Tibial artery (tissue), 4 donors: ENCODE measurements at regions not wholly inside any gene's neighbourhood (a gene's known extent, or its start where the extent isn't known, plus 50 kb on each side); places are given as distances from the start of the nearest gene placed in this dataset.
"Not testable (repeated sequence)": the region's sequence is repeated elsewhere in the genome, so short reads cannot be mapped to it uniquely, and the experiment has no call there.

Experiments used
- DNase-seq, 2 donors: peaks; one replicate each; pipeline ENCODE4 v3.0.0-alpha.2; 2019
- H3K27ac ChIP-seq, 2 donors: fragments of 200-600 bp; sonication (generic) in 1 of 2; 1 replicate in 1 of 2; 2 replicates in 1 of 2; pipeline ENCODE4 v1.5.1; 2018 to 2019; ENCODE audit warnings: mild to moderate bottlenecking in 1 of 2
- H3K27me3 ChIP-seq, 2 donors: fragments of 200-600 bp; sonication (generic) in 1 of 2; one replicate each; pipeline versions ENCODE4 v1.5.1 to v1.6.0; 2016 to 2019
- H3K36me3 ChIP-seq, 3 donors: fragments of 200-600 bp; sonication (generic) in 2 of 3; one replicate each; pipeline ENCODE4 v1.5.1; 2016 to 2019; ENCODE audit warnings: mild to moderate bottlenecking in 2 of 3
- H3K4me1 ChIP-seq, 4 donors: fragments of 200-600 bp; sonication (generic) in 2 of 4; 1 replicate in 3 of 4; 2 replicates in 1 of 4; pipeline ENCODE4 v1.5.1; 2016 to 2019
- H3K4me3 ChIP-seq, 2 donors: fragments of 200-600 bp; sonication (generic) in 1 of 2; 1 replicate in 1 of 2; 2 replicates in 1 of 2; pipeline ENCODE4 v1.5.1; 2018 to 2019; ENCODE audit warnings: mild to moderate bottlenecking in 2 of 2
- H3K9me3 ChIP-seq, 3 donors: fragments of 200-600 bp; sonication (generic) in 1 of 3; one replicate each; pipeline ENCODE4 v1.5.1; 2016 to 2019
- CTCF ChIP-seq, 2 experiments: fragments of 200-600 bp in 1 of 2; fragments of 450-650 bp in 1 of 2; IDR thresholded peaks; one replicate each; pipeline ENCODE4 v1.5.1; 2017 to 2019; ENCODE audit warnings: antibody characterized with exemption in 2 of 2, mild to moderate bottlenecking in 1 of 2, moderate library complexity in 1 of 2
- intact Hi-C: fragments of 100-400 bp; cut with DNase I; formaldehyde crosslinking; loops from one replicate; pipeline ENCODE4 v1.15.0; 2023; ENCODE audit warnings: low total_unique reads

DNA sequence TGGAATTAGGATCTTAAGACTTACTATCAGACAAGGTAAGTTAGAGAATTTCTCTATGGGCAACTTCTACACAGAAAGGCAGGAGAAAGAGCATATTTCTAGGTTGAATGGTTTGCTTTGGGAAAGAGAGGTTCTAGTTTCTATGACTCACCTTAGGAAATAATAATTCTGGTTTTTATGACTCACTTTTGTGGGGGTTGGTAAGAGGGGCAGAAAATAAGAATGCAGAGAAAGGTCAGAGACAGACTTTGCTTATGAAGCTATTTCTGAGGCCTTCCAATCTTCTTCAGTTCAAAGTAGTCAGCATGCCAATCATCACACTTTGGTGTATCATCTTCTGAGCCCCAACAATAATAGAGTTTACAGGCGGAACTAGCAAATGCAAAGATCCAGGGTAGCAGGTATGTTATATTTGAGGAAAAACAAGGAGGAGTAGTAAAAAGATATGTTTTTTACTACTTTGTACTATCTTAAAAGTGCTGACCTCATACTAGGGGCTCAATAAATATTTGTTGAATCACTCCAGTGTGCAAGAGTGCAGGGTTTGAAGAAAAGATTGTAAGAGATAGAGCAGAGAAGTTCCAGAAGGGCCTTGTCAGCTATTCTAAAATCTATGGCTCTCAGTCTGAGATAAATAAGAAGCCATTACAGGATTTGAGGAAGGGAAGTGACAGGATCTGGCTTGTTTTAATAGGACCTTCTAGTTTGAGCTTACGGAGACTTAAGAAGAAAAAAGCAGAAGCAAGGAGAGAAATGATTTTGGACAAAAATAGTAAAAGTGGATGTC, 56.7 kb upstream of the LRFN5 start:
- no peaks in the 10 kb centered on the region for H3K4me1 ChIP-seq
- H3K27ac ChIP-seq = no peak overlapping the region
- H3K9me3 ChIP-seq = no peaks in the 10 kb centered on the region
- H3K36me3 ChIP-seq = no peaks in the 10 kb centered on the region
- intact Hi-C loops = no loop called here
- no peaks in the 10 kb centered on the region for H3K27me3 ChIP-seq
- no peak for DNase-seq
- no peak for TF ChIP-seq CTCF (IDR thresholded peaks at IDR 0.05)
- no peak overlapping the region for H3K4me3 ChIP-seq

DNA sequence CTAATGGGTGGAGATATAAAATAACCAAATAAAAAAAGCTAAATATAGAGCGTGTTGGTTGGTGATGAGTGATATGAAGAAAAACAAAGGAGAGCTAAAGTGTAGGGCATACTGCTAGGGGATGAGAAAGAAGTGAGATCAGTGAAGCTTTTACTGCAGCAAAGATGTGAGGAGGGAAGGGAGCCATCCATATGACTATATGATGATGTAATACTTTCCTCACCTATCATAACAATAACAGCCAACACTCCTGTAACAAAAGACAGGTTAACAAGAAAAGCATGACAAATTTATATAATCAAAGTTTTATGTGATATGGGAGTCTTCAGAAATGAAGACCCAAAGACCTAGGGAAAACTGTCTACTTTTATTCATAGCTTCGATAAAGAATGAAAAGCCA, 57.4 kb upstream of the LRFN5 start:
- H3K27me3 ChIP-seq = no peaks in the 10 kb centered on the region
- TF ChIP-seq CTCF (IDR thresholded peaks at IDR 0.05) = no peak
- no peak overlapping the region for H3K4me3 ChIP-seq
- intact Hi-C loops = no loop called here
- no peak overlapping the region for H3K27ac ChIP-seq
- H3K9me3 ChIP-seq = no peaks in the 10 kb centered on the region
- H3K4me1 ChIP-seq = no peaks in the 10 kb centered on the region
- no peak for DNase-seq
- H3K36me3 ChIP-seq = no peaks in the 10 kb centered on the region

DNA sequence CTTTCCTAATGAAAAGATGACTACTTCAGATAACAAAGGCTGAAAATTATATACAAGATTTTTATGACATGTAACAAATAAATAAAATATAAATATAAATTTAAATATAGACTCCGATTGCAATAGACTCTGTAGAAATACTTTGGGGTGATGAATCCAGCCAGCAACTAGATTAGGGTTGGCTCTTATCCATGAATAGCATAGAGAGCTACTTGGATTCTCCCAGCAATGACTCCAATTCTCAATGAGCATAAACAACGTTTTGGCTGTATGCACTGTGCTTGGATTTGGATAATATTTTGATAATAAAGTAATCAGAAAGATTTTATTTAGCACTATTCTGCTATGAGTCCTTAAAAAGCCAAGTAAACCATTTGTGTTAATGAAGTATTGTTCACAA, 58.0 kb upstream of the LRFN5 start:
- intact Hi-C loops = no loop called here
- Histone ChIP-seq H3K27me3 (no peaks in the 10 kb centered on the region), H3K4me3 (no peak overlapping the region), H3K27ac (no peak overlapping the region), H3K4me1 (no peaks in the 10 kb centered on the region), H3K9me3 (no peaks in the 10 kb centered on the region), H3K36me3 (no peaks in the 10 kb centered on the region)
- no peak for TF ChIP-seq CTCF (IDR thresholded peaks at IDR 0.05)
- no peak for DNase-seq

- Histone ChIP-seq H3K9me3 (peaks cover 0 to 12% (median 9%) of the 10 kb centered on the region in 3 donors), H3K27ac (no peak overlapping the region), H3K27me3 (no peaks in the 10 kb centered on the region), H3K4me1 (no peaks in the 10 kb centered on the region), H3K4me3 (no peak overlapping the region), H3K36me3 (no peaks in the 10 kb centered on the region)
- no peak for DNase-seq
- intact Hi-C loops = no loop called here
- TF ChIP-seq CTCF (IDR thresholded peaks at IDR 0.05) = no peak
Measured at GRCh38 chr14:41541333-41541732, 65.3 kb upstream of the LRFN5 start.

DNA sequence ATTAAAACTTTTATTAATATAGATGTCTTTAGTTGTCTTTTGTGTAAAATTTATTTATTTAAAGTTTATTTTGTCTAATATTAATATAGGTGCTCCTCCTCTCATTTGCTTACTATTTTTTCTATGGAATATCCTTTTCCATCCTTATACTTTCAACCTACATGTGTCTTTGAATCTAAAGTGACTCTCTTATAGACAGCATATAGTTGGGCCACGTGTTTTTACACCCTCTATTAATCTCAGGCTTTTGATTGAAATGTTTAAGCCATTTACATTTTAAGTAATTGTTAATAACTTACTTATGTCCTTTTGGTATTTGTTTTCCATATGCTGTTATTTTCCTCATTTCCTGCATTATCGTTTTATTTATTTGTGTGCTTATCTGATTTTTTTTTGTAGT, 74.4 kb upstream of the LRFN5 start:
- Histone ChIP-seq H3K9me3 (no peaks in the 10 kb centered on the region), H3K36me3 (no peaks in the 10 kb centered on the region), H3K27ac (no peak overlapping the region), H3K4me1 (no peaks in the 10 kb centered on the region), H3K4me3 (no peak overlapping the region), H3K27me3 (no peaks in the 10 kb centered on the region)
- no peak for DNase-seq
- no peak for TF ChIP-seq CTCF (IDR thresholded peaks at IDR 0.05)
- intact Hi-C loops = no loop called here

- no peak for DNase-seq
- H3K27ac ChIP-seq = no peak overlapping the region
- no peak overlapping the region for H3K4me3 ChIP-seq
- no peaks in the 10 kb centered on the region for H3K36me3 ChIP-seq
- no peak for TF ChIP-seq CTCF (IDR thresholded peaks at IDR 0.05)
- no peaks in the 10 kb centered on the region for H3K9me3 ChIP-seq
- H3K4me1 ChIP-seq = no peaks in the 10 kb centered on the region
- intact Hi-C loops = no loop called here
- H3K27me3 ChIP-seq = no peaks in the 10 kb centered on the region
Measured at GRCh38 chr14:41521891-41522290, 84.8 kb upstream of the LRFN5 start.

DNA sequence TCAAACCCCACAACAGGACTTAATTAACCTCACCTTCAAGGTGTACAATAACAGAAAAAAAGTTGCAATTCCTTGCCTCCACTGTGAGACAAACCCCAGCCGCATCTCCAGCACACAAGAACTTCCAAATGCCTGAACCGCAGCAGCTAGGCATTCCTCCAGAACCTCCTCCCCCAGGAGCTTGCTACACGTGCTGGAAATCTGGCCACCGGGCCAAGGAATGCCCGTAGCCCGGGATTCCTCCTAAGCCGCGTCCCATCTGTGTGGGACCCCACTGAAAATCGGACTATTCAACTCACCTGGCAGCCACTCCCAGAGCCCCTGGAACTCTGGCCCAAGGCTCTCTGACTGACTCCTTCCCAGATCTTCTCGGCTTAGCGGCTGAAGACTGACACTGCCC, 88.6 kb upstream of the LRFN5 start:
- not testable (repeated sequence) for H3K27me3 ChIP-seq

More for the DNA sequence above, 88.6 kb upstream of the LRFN5 start:
- H3K4me1 ChIP-seq, intact Hi-C loops, H3K27ac ChIP-seq, H3K4me3 ChIP-seq, H3K9me3 ChIP-seq, H3K36me3 ChIP-seq, DNase-seq: not testable (repeated sequence)
